ENCODE measurements at regions not wholly inside any gene's neighbourhood (a gene's known extent, or its start where the extent isn't known, plus 50 kb on each side); places are given as distances from the start of the nearest gene placed in this dataset.

- TF ChIP-seq CTCF (IDR thresholded peaks at IDR 0.05; ENCODE audit: insufficient read depth, low read length, severe bottlenecking), result no peak
- Histone ChIP-seq H3K4me3 (ENCODE audit: low read depth, low read length) (no peak overlapping the region), H3K36me3 (ENCODE audit: control insufficient read depth, insufficient read depth, low read length) (no peaks in the 10 kb centered on the region), H3K27me3 (ENCODE audit: control insufficient read depth, insufficient read depth, low read length) (no peaks in the 10 kb centered on the region)
- FAIRE-seq (no peak), DNase-seq (ENCODE audit: low read depth) (no peak)
Observed at GRCh38 chrX:96244955-96245354, 439.7 kb upstream of the DIAPH2 start.

GRCh38 chrX:96246436-96246835, 438.2 kb upstream of the DIAPH2 start:
- no peak for TF ChIP-seq CTCF (IDR thresholded peaks at IDR 0.05; ENCODE audit: insufficient read depth, low read length, severe bottlenecking)
- no peak for DNase-seq (ENCODE audit: low read depth)
- Histone ChIP-seq H3K36me3 (ENCODE audit: control insufficient read depth, insufficient read depth, low read length) (no peaks in the 10 kb centered on the region), H3K4me3 (ENCODE audit: low read depth, low read length) (no peak overlapping the region), H3K27me3 (ENCODE audit: control insufficient read depth, insufficient read depth, low read length) (no peaks in the 10 kb centered on the region)
- FAIRE-seq, result no peak
